Mesodermal cell (in vitro differentiated cells): ENCODE measurements at regions not wholly inside any gene's neighbourhood (a gene's known extent, or its start where the extent isn't known, plus 50 kb on each side); places are given as distances from the start of the nearest gene placed in this dataset.

Experiments used
- H3K27ac ChIP-seq: 2 replicates; pipeline ENCODE4 v1.7.0; 2013; ENCODE audit warnings: mild to moderate bottlenecking, low read depth, low read length, moderate library complexity; ENCODE audit not compliant: severe bottlenecking
- H3K36me3 ChIP-seq: 2 replicates; pipeline ENCODE4 v1.7.1; 2013; ENCODE audit warnings: mild to moderate bottlenecking, low read length, moderate library complexity; ENCODE audit not compliant: control insufficient read depth, insufficient read depth
- H3K4me1 ChIP-seq: one replicate; pipeline ENCODE4 v1.7.1; 2013; ENCODE audit warnings: mild to moderate bottlenecking, low read length; ENCODE audit not compliant: insufficient read depth, control insufficient read depth, poor library complexity, severe bottlenecking
- H3K4me3 ChIP-seq: 2 replicates; pipeline ENCODE4 v1.7.0; 2013; ENCODE audit warnings: low read length, control low read depth, mild to moderate bottlenecking; ENCODE audit not compliant: insufficient read depth, poor library complexity, severe bottlenecking; ENCODE audit errors: extremely low read depth
- H3K9me3 ChIP-seq: 2 replicates; pipeline ENCODE4 v1.7.1; 2013; ENCODE audit warnings: mild to moderate bottlenecking, low read length, moderate library complexity; ENCODE audit not compliant: control insufficient read depth
- WGBS, 2 experiments: methylation state at CpG; one replicate each; pipeline ENCODE4 v1.1.5; 2013; ENCODE audit warnings: missing lambda C conversion rate in 2 of 2; ENCODE audit not compliant: insufficient coverage in 2 of 2; 5-methylcytosine and 5-hydroxymethylcytosine counted together

DNA sequence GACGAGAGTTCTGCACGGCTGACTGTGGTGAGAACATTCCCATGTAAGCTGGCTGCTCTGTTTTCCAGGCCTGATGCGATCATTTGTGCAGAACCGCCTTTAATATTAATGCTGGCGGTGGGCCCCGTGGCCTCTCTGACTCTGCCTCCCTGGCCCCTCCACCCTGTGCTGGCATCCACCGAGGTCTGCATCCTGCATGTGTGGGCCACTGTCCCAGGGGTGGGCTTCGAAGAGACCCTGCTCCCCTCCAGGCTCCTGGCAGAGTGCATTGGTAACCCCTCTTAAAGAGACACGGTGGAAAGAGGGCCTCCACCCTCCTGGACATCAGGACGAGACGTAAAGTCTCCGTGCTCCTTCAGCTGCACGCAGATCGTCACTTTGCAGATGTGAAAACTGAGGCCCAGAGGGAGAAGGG is 67.3 kb upstream of the FAM20C start:
- Histone ChIP-seq H3K4me3 (no peak overlapping the region), H3K9me3 (no peaks in the 10 kb centered on the region), H3K27ac (no peak overlapping the region), H3K36me3 (no peaks in the 10 kb centered on the region), H3K4me1 (peaks cover under 1% of the 10 kb centered on the region)
- WGBS, 2 experiments = 90 to 93% methylated on average over 13 to 14 of the region's 14 CpGs

DNA sequence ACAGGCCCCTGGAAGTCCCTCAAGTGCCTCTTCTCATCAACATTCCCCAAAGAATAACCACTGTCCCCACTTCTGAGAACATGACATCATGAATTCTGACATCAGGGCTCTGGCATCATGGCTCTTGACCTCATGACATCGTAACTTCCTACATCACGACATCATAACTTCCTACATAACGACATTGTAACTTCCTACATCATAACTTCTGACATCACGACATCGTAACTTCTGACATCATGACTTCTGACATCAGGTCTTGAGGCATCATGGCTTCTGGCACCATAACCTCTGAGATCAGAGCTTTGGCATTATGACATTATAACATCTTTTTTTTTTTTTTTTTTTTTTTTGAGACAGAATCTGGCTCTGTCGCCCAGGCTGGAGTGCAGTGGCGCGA is 66.7 kb upstream of the FAM20C start:
- H3K9me3 ChIP-seq = no peaks in the 10 kb centered on the region
- H3K4me3 ChIP-seq = no peak overlapping the region
- no peaks in the 10 kb centered on the region for H3K36me3 ChIP-seq
- H3K27ac ChIP-seq = no peak overlapping the region
- H3K4me1 ChIP-seq = no peaks in the 10 kb centered on the region
- WGBS, 2 experiments = 92 to 98% methylated on average over 5 to 6 of the region's 8 CpGs

DNA sequence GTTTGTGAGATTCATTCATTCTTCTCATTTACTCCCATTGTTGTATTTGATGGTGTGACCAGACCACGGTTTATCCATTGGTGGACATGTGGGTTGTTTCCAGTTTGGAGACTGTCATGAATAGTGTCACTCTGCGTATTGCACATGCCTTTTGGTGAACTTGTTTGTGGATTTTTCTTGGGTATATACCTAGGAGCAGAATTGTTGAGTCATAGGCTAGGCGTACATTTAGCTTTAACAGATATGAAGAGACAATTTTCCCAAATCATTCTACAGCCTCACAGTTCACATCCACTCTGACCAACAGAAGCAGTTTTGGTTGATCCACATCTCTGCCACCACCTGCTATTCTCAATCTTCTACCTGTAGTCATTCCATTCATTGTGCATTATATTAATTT is 66.0 kb upstream of the FAM20C start:
- no peak overlapping the region for H3K4me3 ChIP-seq
- no peaks in the 10 kb centered on the region for H3K9me3 ChIP-seq
- WGBS, 2 experiments = 92 to 100% methylated on average over 1 to 2 of the region's 3 CpGs
- H3K27ac ChIP-seq = no peak overlapping the region
- H3K36me3 ChIP-seq = no peaks in the 10 kb centered on the region
- no peaks in the 10 kb centered on the region for H3K4me1 ChIP-seq

DNA sequence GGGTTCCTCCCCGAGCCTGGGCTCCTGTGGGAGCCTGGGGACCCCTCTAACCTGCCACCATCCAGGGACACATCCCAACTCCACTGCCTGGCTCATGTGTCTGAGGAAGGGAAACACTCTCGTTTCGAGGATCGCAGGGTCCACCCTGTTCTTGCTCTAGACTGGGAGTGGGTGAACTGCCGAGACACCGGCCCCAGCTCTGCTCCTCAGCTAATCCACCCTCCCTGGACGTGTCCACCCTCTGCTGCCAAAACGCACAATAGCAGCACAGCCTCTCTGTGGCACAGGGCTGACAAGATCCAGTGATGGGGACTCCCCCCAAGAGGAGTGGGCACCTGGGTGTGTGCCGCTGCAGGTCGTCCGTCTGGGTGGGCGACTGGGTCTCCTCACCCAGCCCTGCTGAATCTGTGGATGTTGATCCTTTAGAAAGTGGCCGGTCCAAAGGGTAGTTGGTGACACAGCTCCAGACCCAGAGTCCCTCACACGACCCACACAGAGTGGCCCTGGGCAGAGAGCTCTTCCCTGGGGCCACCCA is 65.2 kb upstream of the FAM20C start:
- WGBS, 2 experiments = 82 to 84% methylated on average over 7 of the region's 14 CpGs
- Histone ChIP-seq H3K36me3 (no peaks in the 10 kb centered on the region), H3K4me3 (no peak overlapping the region), H3K27ac (no peak overlapping the region), H3K4me1 (no peaks in the 10 kb centered on the region), H3K9me3 (no peaks in the 10 kb centered on the region)

DNA sequence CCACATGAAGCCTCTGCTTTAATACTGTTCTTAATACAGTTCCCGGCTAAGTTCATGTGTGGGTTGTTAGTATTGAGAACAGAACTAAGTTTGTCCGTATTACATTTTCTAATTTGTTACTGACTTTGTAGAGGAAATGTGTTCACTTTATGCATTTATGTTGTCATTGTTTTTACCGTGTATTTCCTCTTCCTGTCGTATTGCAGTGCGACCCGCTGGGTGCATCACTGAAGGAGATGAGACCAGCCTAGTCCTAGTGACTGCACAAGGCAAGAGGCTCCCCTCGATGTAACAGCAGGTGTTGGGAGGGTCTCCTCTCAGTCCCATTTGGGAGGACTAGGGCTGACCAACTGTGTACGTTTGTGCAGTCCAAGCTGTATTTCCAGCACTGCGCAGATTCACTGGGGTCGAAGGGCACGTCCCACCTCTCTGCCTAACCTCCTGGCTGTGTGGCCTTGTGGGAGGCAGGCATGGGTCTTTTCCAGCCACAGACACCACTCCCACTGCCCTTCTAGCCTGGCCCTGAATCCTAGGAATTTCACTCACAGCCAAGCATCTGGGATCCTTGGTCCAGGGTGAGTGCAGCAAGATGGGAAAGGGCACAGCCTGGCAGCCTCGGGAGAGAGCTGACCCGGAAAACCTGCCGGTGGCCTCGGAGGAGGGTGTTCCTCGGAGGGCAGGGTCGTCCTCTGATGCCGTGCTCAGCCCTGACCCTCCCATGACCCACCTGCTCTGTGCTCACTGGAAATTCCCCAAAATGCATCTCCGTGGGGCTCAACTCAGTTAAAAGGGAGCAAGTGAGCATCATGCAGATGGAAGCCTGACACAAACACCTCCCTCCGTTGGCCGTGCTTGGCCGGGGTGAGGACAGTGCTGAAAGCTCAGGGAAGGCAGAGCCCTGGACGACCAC is 63.9 kb upstream of the FAM20C start:
- Histone ChIP-seq H3K36me3 (no peaks in the 10 kb centered on the region), H3K9me3 (no peaks in the 10 kb centered on the region), H3K4me1 (no peaks in the 10 kb centered on the region), H3K27ac (no peak overlapping the region), H3K4me3 (no peak overlapping the region)
- WGBS, 2 experiments = 91 to 93% methylated on average over 18 of the region's 23 CpGs

DNA sequence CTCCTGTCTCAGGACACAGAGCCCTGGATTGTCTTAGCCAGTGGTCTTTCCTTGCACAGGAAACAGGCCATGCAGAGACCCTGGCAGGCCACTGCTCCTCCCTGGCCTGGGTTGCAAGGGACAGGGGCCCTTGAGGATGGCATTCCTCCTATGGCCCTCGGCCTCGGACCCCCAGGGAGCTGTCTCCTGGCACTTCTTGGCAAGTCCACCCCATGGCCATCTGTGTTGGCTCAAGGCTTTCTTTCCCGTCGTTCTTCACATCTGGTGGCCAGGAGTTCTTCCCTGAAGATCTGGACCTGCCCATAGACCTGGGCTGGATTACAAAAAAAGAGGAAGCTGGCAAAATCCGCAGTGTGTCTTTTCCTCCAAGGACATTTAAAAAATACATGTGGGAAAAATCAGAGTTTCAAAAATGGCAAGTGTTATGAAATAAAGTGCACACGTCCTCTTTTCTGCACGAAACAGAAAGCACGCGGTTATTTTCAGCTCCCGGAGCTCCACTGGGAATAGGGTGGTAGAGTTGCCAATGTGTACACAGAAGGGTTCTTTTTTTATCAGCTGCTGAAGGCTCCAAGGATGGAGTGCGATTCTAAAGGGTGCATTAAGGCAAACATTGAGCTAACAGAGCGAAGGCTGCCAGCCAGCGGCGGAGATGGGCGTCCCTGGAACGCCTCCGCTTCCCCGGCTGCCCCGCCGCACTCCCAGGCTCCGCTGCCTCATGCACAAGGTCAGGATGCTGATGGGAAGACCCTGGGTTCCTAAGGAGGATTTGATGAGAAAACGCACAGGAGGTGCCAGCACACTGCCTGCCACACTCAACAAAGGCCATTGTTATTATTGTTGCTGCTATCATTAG is 62.8 kb upstream of the FAM20C start:
- Histone ChIP-seq H3K36me3 (no peaks in the 10 kb centered on the region), H3K4me3 (no peak overlapping the region), H3K4me1 (no peaks in the 10 kb centered on the region), H3K9me3 (no peaks in the 10 kb centered on the region), H3K27ac (no peak overlapping the region)
- WGBS, 2 experiments = 91 to 92% methylated on average over 22 of the region's 22 CpGs

DNA sequence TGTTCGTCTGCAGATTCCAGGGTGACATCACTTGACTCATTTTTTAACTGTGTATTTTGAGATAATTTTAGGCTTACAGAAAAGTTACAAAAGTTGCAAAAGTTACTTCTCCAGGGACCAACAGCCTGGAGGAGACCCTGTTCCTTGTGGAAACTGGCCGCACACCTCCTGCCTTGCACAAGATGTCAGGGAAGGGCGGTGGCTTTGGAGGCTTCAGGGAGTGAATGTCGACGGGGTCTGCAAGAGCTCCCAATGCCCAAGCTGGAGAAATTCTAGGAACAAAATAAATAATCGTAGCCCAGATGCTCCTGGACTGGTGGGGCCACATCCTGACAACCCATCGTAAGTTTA is 62.2 kb upstream of the FAM20C start:
- no peak overlapping the region for H3K27ac ChIP-seq
- 84 to 87% methylated on average over 5 to 7 of the region's 7 CpGs for WGBS, 2 experiments
- H3K36me3 ChIP-seq = no peaks in the 10 kb centered on the region
- no peaks in the 10 kb centered on the region for H3K9me3 ChIP-seq
- no peak overlapping the region for H3K4me3 ChIP-seq
- H3K4me1 ChIP-seq = no peaks in the 10 kb centered on the region

DNA sequence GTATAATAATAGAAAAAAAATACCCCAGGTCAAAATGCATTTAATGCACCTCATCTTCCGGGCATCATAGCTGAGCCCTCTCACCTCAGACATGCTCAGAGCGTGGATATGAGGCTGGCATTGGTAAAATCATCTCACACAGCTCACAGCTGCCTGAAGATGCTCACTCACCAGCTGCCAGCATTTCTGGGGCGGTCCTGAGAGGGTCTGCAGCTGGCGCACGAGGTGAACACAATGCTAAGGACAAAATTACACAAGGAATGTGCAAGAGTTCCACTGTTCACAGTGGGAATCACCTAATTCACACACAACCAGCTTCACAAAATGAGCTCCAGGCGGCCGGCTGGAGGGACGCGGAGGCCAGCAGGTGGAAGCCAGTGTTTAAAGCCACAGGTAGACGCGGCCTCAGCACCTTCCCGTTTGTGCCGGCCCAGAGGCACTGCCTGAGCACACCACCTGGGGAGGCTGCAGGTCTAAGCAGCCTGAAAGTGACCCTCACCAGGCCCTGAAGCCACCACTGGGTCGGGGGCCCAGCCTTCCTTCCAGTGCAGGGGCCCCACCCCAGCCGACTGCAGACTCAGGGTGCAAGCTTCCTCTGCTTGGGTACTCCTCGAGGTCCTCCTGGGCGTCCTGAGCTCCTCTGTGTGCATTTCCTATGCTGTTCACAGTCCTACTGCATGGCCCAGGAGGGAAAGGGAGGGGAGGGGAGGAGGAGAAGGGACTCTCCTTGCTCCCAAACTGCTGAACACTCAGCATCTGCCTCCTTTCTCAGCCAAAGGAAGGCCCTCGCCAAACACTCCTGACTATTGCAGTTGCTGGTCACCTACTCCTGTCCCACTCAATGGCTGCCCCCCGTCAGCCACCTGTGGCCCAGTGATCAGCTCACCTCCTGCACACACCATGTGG is 61.2 kb upstream of the FAM20C start:
- Histone ChIP-seq H3K4me1 (no peaks in the 10 kb centered on the region), H3K9me3 (no peaks in the 10 kb centered on the region), H3K27ac (no peak overlapping the region), H3K4me3 (no peak overlapping the region), H3K36me3 (no peaks in the 10 kb centered on the region)
- WGBS, 2 experiments = 82 to 85% methylated on average over 17 to 18 of the region's 19 CpGs

DNA sequence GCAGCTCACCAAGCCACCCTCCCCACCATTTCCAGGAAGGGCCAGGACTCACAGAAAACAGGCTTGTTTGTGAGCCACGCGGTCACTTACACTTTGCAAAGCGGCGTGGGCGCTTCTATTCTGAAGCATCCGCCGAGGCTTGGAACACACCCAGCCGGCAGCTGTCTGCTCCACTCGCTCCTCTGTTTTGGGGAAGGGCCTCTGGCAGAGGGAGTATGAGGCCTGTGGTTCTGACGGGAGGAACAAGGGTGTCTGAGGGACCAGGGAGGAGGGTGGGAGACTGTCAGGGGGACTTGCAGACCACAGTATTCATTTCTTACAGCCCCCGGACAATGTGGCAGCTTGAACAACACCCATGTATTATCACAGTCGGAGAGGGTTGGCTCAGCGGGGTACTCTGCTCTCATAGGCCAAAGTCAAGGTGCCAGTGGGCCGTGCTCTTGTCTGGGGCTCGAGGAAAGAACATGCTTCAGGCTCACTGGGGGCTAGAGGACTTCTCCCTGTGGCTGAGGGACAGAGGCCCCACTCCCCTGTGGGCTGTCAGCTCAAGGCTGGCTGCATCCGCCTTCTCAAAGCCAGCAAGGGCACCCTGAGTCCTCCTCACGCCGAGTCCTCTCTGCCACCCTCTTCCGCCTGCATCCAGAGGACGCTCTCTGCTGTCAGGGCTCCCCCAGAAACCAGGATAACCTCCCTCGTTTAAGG is 60.4 kb upstream of the FAM20C start:
- Histone ChIP-seq H3K4me3 (no peak overlapping the region), H3K9me3 (no peaks in the 10 kb centered on the region), H3K27ac (no peak overlapping the region), H3K36me3 (no peaks in the 10 kb centered on the region), H3K4me1 (no peaks in the 10 kb centered on the region)
- WGBS, 2 experiments = 86 to 89% methylated on average over 18 to 20 of the region's 21 CpGs

DNA sequence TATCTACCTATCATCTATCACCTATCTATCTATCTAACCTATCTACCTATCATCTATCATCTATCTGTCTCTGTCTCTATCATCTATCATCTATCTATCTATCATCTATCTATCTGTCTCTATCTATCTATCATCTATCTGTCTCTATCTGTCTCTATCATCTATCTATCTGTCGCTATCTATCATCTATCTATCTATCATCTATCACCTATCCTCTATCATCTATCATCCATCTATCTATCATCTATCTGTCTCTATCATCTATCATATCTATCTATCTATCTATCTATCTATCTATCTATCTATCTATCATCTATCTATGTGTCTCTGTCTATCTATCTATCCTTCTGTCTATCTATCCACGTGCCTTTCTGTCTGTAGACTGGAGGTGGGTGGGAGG is 59.5 kb upstream of the FAM20C start:
- WGBS, 2 experiments = 86 to 88% methylated on average over 1 of the region's 2 CpGs
- Histone ChIP-seq H3K4me1 (no peaks in the 10 kb centered on the region), H3K27ac (no peak overlapping the region), H3K4me3 (no peak overlapping the region), H3K36me3 (no peaks in the 10 kb centered on the region), H3K9me3 (no peaks in the 10 kb centered on the region)
